SW 1271 (cell line): ENCODE measurements at regions not wholly inside any gene's neighbourhood (a gene's known extent, or its start where the extent isn't known, plus 50 kb on each side); places are given as distances from the start of the nearest gene placed in this dataset.
A peak's percentile ranks its signal among the peaks of the same experiment; 100 is the strongest.

Source experiments
- DNase-seq, 2 experiments: peaks; one replicate each; lab custom pipeline; 2025; lab: John Stamatoyannopoulos, UW

DNA sequence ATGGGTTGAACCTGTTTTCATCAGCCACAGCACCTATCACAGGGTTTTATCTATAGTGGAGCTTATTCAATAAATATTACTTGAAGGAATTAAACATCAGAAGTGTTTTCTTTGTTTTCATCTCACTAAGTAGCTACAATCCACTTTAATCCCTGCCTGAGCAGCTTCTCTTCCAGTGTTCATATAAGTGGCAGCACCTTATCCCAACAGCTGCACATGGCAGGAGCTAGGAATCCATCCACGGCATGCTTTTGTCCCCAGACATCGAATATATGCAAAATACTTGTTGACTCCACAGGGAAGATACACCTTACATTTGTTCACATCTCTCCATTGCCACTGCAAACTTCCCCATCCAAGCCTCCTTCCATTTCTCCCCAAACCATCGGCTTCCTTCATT lies 549.8 kb upstream of the FAM241A start:
- no peak for DNase-seq

DNA sequence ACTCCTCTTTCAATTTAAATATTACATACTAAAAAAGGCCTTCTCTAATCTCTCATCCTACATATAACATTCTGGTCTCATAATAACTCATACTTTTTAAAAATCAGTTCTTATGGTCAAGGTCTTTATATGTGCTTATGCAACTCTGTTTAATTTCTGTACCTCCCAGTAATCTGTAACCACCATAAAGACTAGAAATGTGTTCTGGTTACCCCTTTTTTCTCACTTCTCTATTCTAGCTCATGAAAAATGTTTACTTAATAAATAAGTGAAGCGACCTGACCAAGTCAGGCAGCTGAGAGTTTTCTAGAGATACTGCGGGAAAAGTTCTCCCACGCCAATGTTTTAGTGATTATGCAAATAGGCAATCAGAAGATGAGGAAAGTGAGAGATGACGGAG lies 548.8 kb upstream of the FAM241A start:
- DNase-seq: no peak

DNA sequence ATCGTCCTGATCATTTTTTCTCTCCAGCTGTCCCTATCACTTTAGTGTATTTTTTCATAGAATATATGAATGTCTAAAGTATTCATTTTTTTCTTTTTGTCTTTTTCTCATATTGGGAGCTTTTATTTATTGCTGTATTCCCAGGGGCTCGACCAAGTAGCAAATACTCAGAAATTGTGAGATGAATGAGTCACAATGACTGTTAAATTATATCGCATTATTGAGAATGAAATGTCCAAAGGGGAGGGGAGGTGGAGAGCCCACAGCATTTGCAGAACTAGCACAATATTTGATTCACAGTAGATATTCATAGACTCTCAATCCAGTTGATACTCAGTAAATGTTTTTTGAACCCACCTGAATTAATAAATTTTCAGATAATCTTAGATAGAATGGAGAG lies 543.6 kb upstream of the FAM241A start:
- DNase-seq: no peak

DNA sequence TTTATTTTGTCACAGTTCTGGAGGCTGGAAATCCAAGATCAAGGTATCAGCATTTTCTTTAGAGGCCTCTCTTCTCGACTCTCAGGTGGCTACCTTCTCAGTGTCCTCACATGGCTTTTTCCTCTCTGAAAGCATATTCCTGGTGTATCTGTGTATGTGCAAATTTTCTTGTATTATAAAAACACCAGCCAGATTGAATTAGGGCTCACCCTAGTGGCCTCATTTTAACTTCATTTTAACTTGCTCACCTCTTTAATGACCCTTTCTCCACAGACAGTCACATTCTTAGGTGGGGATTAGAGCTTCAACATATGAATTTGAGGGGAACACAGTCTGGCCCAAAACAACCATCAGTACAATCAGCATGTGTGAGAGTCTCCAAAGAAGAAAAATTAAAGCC lies 542.4 kb upstream of the FAM241A start:
- DNase-seq: no peak

DNA sequence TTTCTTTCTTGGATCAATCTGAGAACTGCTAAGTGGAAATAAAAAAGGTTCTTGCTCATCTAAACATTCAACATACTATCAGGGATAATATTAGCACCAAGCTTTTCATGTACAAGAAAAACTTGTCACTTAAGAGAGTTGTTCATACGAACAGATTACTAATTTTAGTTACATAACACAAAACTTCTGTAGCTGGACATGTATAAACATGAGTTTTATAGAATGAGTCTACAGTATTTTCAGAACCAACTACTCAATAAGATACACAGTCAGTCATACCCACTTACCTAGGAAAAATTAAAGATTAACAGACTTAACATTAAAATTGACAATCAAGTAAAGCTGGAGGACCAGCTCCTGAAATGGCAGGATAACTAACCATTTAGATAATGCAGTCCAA lies 540.1 kb upstream of the FAM241A start:
- no peak for DNase-seq

DNA sequence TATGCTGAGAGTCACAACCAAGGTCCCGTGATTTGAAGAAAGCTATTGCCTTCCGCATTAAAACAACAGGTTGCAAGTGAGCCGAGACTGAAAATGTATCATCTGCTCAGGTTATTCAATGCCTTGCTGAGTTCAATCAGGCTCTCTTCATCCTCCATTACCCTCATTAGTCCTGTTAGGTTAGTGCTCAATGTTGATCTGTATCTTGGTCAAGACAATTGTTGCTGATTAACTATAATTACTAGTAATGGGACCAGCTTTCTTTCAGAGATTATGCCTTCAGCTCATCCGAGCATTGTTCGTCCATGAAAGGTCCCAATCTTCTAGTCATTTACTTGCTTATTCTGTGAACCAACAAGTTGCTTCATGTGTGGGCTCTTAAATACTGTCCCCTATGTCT lies 534.6 kb upstream of the FAM241A start:
- no peak for DNase-seq

DNA sequence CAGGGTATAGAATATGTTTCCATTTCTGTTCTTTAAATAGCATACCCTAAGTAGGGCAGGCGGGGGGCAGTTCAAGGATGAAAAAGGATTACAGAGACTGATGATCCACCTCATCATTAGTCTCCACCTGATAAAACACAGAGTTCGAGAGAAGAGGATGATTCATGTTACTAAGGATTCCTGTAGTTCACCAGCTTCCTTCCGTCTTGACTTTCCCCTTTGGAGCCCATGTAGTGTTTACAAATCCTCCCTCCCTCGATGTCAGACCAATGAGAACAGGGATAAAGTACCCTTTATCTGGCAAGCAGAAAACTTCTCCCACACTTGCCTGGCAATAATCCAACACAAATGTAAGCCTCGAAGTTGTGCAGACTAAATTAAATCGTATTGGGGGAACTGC lies 526.3 kb upstream of the FAM241A start:
- no peak for DNase-seq

DNA sequence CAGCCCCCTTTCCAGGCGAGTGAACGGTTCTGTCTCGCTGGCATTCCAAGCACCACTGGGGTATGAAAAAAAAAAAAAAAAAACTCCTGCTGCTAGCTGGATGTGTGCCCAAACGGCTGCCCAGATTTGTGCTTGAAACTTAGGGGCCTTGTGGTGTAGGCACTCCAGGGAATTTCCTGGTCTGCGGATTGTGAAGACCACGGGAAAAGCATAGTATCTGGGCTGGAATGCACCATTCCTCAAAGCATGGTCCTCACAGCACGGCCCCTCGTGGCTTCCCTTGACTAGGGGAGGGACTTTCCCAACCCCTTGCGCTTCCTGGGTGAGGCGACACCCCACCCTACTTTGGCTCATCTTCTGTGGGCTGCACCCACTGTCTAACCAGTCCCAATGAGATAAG lies 516.8 kb upstream of the FAM241A start:
- DNase-seq: no peak

DNA sequence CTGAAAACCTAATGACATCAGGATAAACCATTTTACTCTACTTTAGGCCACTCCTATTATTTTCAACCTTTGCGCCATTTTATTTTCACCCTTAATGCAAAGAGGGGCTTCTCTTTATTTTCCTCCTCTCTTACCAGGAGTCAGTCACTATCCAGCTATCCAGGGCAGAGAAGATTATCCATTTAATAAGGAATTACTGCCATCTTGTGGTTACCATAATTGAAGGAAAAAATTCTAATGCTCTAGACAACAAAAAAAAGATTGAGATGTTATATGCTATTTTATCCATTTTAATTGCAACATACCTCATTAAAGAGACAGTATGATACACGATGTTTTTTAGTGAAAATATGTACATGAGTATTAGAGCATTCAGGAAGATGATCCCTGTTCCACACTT lies 514.5 kb upstream of the FAM241A start:
- peak; percentile 23 to 39 for DNase-seq

DNA sequence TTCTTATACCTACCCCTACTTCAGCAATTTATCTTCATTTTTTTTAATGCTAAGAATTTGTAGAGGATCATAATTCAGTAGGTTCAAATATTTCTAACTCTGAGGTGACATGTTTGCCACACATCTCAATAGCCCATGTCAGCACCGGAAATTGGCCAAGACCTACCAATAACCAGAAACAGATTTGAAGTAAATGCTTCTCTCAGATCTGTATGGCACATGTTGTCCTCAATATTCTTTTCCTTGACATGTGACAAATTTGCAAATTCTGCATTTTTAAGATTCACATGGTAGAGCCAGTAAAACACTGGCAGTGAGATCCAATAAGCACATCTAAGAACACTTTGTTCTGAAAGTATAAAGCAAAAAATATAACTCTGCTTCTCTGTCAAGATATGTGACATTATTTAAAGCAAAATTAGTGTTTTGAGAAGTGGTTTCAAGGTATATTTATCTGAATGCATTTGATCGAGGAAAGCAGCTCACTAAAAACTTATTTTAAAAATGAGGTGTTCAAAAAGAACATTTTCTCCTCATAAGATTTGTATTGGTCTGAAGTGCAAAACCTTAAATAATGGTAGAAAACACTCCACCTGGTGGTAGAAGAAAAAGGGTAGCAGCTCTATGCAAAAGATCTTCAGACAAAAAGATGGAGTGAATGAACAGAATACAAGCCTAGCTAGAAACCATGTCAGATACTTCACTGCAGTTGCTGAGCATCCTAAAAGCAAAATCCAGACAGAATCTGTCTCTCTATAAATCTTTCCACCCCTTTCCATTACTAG lies 513.8 kb upstream of the FAM241A start:
- peak in 1 of 2 experiments; percentile 15 for DNase-seq

DNA sequence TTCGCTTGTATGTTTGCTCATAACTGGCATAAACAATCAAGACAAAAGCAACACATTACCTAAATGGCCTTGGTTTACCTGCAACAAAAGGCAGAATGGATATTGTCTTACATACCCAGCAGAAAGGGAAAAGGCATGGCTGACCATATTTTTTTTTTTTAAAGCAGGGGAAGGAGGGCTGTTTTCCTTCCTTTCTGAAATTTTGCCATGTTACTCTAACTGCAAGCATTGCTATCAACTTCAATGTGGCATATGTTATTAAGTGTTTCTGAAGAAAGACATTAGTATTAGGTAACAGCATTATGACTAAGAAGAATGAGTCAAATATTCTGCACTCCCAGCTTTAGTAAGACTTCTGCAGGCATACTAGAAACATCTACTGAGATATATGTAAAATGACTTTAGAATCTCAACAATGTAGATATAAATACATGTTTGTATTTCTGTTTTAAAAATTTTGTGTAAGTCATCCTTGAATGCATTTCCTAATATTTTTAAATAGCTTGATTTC lies 512.6 kb upstream of the FAM241A start:
- no peak for DNase-seq

DNA sequence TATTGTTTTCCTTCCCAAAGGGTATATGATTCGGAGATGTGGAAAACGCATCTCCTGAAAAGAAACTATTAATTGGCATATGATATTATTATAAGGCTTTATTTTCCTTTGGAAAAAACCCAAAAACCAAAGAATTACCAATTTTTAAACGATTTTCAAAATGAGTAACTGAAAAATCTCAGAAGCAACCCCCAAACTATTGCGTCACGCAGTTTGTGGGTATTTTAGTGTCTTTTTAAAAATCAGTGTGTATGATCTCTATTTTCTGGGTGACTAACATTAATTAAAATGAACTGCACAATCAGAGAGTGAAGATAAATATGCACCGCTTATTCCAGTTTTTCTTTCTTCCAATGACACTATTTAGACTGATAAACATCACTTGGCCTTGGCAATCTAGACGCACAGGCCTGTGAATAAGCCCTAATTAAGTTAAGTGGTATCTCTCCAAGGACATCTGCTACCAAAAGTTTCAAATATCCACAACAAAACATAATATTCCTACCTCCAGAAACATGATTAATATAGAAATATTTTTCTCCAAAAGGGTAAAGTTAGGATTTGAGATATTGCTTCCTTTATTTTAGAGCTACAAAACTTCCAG lies 511.5 kb upstream of the FAM241A start:
- DNase-seq: no peak

DNA sequence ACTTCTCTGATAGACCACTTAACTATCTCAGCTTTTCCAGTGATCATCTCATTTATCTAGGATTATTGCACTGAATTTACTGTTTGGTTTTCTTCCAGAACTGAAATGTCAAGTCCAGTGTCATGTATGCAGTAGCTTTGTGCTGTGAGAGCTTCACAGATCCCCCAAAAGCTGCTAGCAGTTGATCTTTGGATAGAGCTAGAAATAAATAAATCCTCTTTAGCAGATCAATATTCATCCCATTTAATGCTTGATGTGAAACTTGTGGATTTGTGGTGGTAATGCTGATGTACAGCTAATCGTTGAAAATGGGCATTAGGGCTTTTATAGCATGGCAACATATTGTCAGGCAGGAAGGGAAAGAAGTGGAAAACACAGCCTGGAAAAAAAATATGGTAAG lies 509.6 kb upstream of the FAM241A start:
- no peak for DNase-seq

DNA sequence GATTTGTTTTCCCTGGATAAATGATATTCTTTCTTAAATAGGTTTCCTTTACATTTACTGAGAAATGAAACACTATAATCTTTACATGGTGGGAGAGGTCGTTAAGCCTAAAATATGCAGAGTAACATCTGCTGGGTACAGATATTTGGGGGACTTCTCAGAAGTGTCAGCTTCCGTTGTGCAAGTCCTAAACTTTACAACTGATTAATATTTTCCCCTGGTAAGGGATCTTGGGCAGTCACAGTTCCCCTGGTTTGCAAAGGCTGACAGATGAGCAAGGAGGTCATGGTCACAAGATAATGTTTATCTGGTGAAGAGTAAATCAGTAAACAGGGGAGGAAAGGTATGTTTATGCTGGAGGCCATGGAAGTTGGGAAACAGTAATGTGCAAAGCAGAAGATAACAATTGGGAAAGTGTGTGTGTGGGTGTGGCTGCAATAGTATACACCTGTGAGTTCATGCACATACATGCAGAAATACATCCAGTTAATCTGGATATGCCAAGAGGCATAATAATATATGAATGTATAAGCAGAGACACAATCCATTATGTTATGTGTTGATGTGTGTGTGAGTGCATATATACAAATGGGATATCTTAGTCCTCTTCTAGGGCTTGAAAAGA lies 508.2 kb upstream of the FAM241A start:
- no peak for DNase-seq

DNA sequence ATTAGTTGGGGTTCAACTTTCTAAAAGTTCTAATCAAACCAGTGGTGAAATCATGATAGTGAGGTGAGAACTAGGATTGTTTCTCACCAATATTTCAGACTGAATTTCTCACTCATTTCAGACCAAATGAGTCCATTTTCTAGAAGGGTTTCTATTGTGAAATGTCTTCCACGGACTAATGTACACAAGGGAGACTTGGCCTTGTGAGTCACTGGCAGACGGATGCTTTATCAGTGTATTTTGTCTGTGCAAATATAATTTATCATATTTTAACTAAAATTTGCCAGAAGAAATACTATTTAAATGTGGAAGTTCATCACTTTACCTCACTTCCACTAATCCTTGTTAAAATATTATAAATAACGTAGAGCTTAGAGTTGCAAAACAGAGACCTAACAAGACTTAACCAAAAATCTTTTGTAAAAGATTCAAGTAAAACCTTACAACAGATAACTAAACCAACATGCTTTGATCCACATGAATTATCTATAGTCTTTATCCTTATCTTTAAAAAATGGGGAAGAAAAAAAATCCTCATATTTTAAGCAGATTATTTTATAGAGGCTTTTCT lies 506.0 kb upstream of the FAM241A start:
- DNase-seq: no peak

DNA sequence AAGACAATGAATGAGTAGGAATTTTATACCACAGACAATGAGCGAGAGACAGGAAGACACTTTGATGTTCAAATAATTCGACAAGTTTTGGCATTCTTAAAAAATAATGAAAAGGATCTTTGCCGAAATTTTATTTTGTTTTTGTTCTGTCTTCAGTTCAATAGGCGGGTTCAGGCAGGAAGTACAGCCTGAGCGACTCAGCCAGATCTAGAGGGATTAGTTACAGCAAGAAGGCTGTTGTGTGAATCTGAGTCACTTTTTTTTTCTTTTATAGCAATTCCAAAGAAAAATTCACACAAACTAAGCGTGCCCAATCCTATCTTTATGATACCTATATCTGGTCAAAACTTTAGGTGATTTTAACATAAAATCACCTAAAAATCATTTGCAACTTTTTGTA lies 505.4 kb upstream of the FAM241A start:
- no peak for DNase-seq

DNA sequence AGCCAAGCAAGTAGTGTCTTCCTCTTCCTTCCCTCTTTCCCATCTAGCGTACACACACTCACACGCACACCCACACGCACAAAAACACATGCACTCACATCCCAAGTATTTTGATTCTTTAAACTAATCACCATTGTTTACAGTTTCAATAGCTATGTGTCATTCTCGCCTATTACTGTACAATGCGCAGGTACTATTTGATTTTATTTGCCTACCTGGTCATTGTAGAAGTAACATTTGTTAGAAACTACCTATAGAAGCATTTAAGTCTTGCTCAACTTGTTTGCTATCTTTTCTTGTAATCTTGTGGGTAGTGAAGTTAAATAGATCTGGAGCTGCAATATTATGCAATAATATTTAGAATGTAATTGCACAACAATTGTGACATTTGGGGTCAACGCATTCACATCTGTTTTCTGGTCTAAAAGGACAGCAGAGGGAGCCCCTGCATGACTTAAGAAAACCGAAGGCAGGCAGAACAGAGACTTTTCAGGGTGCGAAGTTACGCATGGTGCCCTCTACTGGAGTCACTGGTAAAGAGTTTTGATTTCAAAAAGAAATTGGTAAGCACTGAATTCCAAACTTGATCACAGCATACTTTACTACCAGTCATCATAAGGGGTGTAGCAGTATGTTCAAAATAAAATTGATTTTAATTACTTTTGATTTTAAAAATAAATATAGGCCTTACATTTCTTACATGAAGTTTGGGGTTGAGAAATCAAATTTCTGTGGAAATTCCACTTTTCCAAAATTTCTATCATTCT lies 503.3 kb upstream of the FAM241A start:
- peak; percentile 34 to 82 for DNase-seq

DNA sequence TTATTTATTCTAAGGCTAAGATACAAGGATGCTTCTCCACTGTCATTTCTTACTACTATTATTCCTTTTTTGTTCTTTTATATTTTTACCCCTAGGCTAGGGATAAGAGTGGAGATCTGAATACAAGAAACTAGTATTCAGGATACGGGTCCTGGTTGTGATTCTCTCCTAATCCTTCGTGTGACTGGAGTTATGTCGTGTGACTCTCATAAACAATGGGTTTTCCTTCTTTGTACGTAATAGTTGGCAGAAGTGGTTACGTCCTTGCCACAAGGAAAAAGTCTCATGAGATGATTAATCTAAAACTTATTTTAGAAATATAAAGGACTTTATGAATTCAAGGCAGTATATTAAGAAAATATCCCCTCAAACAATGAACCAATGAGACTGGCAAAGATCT lies 497.2 kb upstream of the FAM241A start:
- no peak for DNase-seq

DNA sequence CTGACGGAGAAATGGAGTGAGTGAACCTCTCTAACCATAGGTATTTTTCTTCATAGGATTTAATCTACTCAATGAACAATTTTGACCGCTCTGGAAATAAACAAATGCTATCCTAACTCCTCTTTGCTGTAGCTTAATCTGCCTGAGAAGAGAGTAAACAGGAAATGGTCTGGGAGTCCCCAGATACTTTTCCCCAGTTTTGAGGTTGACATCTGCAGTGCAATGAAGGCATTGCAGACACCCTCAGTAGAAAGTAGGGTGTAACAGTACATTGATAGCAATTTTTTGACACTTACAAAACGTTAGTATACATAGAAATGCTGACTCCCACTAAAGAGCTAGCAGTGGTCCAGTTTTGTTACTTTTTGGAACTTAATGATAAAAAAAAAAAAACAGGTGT lies 495.9 kb upstream of the FAM241A start:
- DNase-seq: no peak

DNA sequence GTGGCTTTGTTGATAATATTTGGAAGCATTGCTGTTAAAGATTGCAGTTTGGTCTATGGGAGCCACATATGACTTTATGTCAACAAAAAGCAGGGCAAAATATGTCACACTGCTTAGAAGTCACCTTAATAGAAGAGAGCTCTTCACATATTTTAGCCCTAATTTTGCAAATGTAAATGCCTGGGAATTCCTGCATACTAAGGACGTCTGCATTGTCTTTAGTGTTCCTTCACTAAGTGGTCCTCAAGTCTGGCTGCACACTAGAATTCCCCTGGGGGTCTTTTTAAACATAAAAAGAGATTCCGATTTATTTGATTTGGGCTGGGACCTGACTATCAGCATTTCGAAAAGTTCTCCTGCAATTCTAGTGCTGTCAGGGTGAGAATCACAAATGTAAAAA lies 495.1 kb upstream of the FAM241A start:
- no peak for DNase-seq

DNA sequence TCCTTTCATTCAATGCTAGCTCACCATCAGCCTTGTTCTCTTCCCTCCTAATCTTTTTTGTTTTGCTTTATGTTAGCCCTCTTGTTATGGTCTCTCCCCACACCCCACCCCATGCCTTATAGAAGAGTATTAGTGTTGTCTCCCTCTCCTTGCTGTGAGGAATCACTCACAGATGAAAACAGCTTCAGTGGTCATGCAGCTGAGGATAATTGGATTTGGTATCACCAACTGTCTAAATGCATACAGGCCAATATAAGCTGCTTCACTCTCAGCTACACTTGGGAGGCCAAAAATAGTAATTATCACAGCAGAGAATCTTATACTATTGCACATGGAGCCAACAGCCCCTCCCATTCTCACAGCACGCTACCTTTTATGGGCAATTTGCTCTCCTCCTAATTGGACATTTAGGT lies 494.6 kb upstream of the FAM241A start:
- no peak for DNase-seq

DNA sequence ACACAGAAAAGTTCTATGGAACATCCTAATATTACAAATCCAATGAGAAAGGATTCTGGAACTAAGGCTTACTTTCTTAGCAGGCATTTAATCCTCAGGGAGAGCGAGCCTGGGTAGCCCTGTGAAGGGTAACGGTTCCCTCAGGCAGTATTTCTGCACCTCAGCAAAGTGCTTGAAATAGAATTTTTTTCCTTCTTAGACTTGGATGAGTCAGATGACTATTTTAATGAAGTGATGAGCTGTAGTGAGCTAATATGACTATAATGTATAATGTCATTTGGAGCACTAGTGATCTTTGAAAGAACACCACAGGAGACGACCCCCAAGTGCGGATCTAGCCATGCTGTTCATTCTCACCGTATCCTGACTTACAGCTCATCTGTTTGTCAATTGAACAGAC lies 493.0 kb upstream of the FAM241A start:
- no peak for DNase-seq
